ENCODE measurements at regions not wholly inside any gene's neighbourhood (a gene's known extent, or its start where the extent isn't known, plus 50 kb on each side); places are given as distances from the start of the nearest gene placed in this dataset.
A peak's percentile ranks its signal among the peaks of the same experiment; 100 is the strongest.
"Not testable (repeated sequence)": the region's sequence is repeated elsewhere in the genome, so short reads cannot be mapped to it uniquely, and the experiment has no call there.

- no peak for DNase-seq (ENCODE audit: low read depth)
Measured at GRCh38 chr11:128161436-128161835, 425.9 kb downstream of the ETS1 start.

DNA sequence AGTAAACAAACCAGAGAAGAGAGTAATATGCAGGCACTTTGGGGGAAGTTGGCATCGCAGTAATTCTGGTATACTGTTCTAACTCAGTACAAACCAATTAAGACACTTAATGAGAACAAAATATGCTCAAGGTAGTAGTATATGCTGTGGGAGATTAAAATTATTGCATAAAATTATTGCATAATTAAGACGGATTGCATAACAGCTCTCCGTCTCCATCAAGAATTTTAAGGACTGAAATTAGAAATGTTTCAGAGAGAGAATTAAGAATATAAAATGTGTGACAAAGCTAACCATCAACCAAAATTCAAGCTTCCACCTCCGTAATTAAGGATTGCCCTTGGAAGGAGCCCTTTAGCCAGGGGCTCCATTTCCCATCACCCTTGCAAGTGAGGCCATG is 428.5 kb downstream of the ETS1 start:
- DNase-seq (ENCODE audit: low read depth) = no peak

DNA sequence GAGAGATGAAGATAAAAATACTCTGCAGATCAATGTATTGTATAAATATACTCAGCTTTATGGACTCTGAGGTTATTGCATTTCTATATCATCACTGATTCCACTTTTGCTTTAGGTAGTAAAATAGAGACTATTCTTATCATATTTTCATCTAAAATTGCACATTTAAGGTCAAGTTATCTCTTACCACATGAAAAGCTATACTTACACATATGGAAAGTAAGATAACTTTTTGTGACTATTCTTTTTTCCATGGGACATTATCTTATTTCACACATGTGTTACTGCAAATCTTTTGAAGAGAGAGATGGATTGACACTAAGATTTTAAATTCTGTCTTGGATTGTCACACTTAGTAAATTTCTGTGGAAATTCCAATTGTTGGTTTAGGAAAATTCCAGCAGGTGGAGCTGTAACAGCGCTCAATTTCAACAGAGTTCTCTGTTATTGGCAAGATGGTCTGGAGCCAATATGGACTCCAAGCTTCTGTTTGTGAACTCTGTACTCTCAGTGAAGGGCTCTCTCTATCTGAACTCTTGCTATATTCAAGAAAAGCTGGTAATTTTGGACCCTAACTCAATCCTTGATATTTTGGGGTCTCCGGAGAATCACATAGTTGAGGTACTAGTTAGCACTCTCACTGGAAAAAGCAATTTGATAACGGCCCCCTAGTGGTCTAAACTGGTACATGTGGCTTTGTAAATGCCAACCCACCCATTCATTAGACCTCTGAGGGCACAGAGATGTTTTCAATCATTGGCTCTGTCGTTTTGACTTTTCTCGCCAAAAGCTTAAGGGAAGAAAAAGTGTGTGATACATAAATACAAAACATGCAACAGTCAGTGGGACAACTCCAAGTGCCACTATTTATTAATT is 429.7 kb downstream of the ETS1 start:
- DNase-seq (ENCODE audit: low read depth) = peak; percentile 78

DNA sequence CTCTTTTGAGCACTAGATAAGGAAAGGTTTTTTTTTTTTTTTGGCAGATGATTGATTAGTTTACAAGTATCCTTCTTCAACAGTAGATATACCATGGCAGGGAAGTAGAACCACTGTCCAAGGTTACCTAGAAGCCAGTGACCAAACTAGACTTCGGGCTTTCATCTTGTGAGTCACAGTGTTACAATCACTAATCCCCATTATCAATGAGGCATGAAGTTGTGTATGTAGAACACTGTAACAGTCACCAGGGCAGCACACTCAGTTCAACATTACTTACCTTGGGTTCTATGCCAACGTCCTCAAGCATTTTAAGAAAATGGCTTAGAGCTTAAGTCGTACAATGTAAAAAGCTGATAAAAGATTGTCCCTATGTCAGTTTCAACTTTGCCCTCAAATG is 430.9 kb downstream of the ETS1 start:
- no peak for DNase-seq (ENCODE audit: low read depth)

DNA sequence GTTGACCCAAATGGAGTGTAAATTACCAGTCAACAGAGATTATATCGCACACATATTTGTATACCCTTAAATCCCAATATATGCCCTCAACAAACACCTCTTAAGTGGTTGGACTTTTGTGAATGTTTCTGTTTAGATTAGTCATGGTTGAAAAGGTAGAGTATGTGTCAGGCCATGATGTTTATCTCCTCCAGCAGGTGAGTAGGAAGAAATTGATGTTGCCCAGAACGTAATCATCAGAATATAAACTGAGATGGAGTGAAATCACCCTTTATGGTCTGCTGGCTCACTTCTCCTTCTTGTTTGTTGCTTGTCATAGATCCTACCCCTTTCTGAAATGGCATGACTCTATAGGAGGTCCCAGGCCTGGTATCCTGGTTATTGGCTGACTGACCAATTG is 431.8 kb downstream of the ETS1 start:
- DNase-seq (ENCODE audit: low read depth) = no peak

DNA sequence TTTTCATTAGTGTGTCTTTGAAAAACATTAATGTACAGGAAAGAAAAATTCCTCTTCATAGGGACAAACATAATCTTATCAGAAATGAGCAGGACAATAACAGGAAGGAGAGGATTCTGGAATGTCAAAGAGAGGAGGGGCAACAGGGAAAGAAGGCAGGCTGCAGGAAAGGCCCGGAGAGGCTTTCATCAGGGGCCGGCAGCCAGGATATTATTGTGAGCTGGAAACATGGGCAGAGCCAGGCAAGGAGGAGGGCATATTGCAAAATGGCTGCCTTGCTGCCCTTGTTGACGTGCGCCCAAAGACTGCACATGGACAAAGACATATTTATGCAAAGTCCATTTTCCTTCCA is 433.7 kb downstream of the ETS1 start:
- no peak for DNase-seq (ENCODE audit: low read depth)

GRCh38 chr11:128152796-128153696 is 434.3 kb downstream of the ETS1 start:
- DNase-seq (ENCODE audit: low read depth) = no peak

GRCh38 chr11:128151780-128152179 is 435.6 kb downstream of the ETS1 start:
- DNase-seq (ENCODE audit: low read depth) = no peak

DNA sequence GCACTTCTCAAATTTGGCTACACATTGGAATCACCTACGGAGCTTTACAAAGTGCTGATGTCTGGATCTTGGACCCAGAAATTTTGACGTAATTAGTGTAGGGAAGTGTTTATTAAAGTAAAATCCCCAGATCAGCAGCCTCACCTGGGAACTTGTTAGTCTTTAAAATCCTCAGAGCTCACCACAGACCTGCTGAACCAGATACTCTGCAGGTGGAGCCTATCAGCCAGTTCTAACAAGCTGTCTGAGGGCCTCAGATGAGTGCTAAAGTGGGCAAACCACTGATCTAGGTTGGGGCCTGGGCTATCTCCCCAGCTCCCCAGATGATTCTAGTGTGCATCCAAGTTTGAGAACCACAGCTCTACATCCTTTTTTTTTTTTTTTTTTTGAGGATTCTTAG is 436.0 kb downstream of the ETS1 start:
- DNase-seq (ENCODE audit: low read depth) = no peak

- no peak for DNase-seq (ENCODE audit: low read depth)
Measured at GRCh38 chr11:128148208-128148607, 439.1 kb downstream of the ETS1 start.

- no peak for DNase-seq (ENCODE audit: low read depth)
Measured at GRCh38 chr11:128146926-128147605, 440.3 kb downstream of the ETS1 start.

DNA sequence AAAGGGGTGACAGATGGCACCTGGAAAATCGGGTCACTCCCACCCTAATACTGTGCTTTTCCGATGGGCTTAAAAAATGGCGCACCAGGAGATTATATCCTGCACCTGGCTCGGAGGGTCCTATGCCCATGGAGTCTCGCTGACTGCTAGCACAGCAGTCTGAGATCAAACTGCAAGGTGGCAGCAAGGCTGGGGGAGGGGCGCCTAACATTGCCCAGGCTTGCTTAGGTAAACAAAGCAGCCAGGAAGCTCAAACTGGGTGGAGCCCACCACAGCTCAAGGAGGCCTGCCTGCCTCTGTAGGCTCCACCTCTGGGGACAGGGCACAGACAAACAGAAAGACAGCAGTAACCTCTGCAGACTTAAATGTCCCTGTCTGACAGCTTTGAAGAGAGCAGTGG is 447.1 kb downstream of the ETS1 start:
- not testable (repeated sequence) for DNase-seq (ENCODE audit: low read depth)

- DNase-seq (ENCODE audit: low read depth) = no peak
Measured at GRCh38 chr11:128135451-128135850, 451.9 kb downstream of the ETS1 start.

DNA sequence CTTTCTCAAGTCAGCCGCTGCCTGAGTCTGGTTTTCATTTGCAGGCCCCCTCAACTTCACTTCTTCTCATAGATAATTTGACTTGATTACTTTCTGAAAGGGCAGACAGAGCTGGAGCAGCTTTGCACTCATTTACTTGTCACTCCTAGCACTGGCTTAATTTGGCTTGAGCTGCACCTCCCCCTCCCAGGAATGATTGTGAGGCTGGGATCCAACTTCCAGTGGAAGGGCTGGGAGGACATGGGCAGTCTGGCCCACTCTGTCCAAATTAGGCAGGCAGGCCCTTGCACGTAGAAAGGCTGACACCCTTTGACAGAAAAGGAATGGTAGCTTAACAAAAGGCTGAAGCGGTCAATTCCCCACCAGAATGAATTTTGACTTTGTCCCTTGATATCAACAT is 453.9 kb downstream of the ETS1 start:
- no peak for DNase-seq (ENCODE audit: low read depth)

GRCh38 chr11:128130052-128130451 is 457.3 kb downstream of the ETS1 start:
- no peak for DNase-seq (ENCODE audit: low read depth)

DNA sequence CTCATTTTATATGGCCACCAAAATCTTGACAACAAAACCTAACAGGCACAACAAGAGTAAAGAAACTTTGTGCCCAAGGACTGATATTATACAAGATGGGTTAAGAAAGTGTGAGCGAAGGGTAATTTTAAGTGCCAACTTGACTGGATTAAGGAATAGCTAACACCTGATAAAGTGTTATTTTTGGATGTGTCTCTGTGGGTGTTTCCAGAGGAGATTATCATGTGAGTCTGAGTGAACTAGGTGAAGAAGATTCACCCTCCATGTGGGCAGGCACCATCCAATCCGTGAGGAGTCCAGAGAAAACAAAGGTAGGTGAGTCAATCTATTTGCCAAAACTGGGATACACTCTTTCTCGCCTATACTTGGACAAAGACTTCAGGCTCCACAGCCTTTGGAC is 461.6 kb downstream of the ETS1 start:
- no peak for DNase-seq (ENCODE audit: low read depth)

DNA sequence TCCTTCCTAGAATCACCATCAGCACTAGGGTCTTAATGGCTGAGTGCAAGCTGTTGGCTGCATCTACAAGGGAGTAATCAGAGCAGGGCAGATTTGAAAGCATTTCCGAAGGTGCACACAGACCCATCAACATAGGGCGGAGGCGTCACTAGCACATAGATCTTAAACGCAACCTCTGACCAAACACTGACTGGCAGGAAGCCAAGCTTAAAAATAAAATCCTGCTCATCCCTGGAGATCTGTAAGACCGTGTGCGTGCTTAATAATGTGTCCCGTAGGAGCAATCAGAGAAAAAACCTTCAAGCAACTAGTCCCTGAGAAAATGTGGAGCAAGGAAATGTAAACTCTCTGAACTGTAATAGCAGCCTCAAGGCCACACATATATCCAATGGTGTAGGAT is 470.5 kb downstream of the ETS1 start:
- no peak for DNase-seq (ENCODE audit: low read depth)

GRCh38 chr11:128116447-128116846 is 470.9 kb downstream of the ETS1 start:
- no peak for DNase-seq (ENCODE audit: low read depth)

DNA sequence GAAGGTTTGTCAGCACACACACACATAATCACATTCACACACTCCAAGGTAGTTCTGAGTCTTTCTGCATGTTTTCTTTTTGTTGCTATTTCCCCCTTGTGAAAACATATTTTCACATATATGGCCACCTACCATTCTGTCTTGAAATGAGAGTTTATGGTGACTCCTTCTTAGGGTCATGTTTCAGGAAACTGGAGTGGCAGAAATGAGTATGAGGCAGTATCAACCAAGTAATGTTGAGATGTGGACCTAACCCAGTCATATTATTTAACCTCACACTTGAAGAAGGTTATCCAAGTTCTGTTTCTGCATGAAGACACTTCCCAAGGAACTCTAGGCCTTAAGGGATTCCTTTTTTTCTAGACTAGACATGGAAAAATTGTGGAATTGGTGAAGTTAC is 481.4 kb downstream of the ETS1 start:
- no peak for DNase-seq (ENCODE audit: low read depth)

DNA sequence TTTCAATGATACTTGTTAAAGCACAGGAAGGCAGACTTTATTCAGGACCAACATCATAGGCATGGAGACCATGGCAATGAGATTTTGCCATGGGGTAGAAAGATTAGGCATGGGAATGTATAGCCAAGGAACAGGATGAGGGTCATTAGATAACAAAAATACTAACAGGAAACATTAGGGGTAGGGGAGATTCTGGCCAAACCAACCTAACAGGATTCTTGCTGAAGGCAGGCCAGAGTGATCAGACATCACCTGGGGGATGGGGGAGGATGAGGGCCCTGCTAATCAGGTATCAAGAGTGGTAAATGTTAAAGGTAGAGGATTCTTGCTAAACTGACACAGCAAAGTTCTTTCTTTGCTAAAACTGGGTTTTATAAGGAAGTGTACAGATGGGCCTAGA is 481.8 kb downstream of the ETS1 start:
- DNase-seq (ENCODE audit: low read depth) = no peak

DNA sequence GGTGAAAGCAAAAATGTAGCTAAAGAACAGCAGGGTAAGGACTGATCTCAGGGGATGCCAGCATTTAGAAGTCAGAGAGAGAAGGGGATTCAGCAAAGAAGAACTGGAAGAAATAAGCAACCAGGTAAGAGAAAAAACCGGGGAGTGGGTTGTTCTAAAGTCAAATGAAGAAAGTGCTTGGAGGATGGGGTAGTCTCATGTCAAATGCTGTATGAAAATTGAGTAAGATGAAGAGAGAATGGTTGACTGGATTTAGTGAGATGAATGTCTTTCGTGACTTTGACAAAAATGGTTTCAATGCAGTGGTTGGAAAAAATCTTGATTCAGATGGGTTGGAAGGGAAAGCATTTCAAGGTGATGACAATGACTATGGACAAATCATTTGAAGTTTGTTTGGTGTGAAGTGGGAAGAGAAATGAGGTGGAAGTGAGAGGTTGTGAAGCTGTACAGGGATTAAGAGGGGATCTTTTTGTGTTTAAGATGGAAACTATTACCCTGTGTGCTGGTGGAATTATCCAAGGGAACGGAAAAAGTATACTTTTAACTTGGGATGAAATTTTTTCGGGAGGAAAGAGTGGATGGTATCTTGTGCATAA is 484.0 kb downstream of the ETS1 start:
- DNase-seq (ENCODE audit: low read depth) = no peak

GRCh38 chr11:128098781-128099180 is 488.6 kb downstream of the ETS1 start:
- DNase-seq (ENCODE audit: low read depth) = no peak

All from HS-5 (cell line).